Tibial artery (tissue), 4 donors: ENCODE measurements at regions not wholly inside any gene's neighbourhood (a gene's known extent, or its start where the extent isn't known, plus 50 kb on each side); places are given as distances from the start of the nearest gene placed in this dataset.

Experiments used
- DNase-seq, 2 donors: peaks; one replicate each; pipeline ENCODE4 v3.0.0-alpha.2; 2019
- H3K27ac ChIP-seq, 2 donors: fragments of 200-600 bp; sonication (generic) in 1 of 2; 1 replicate in 1 of 2; 2 replicates in 1 of 2; pipeline ENCODE4 v1.5.1; 2018 to 2019; ENCODE audit warnings: mild to moderate bottlenecking in 1 of 2
- H3K27me3 ChIP-seq, 2 donors: fragments of 200-600 bp; sonication (generic) in 1 of 2; one replicate each; pipeline versions ENCODE4 v1.5.1 to v1.6.0; 2016 to 2019
- H3K36me3 ChIP-seq, 3 donors: fragments of 200-600 bp; sonication (generic) in 2 of 3; one replicate each; pipeline ENCODE4 v1.5.1; 2016 to 2019; ENCODE audit warnings: mild to moderate bottlenecking in 2 of 3
- H3K4me1 ChIP-seq, 4 donors: fragments of 200-600 bp; sonication (generic) in 2 of 4; 1 replicate in 3 of 4; 2 replicates in 1 of 4; pipeline ENCODE4 v1.5.1; 2016 to 2019
- H3K4me3 ChIP-seq, 2 donors: fragments of 200-600 bp; sonication (generic) in 1 of 2; 1 replicate in 1 of 2; 2 replicates in 1 of 2; pipeline ENCODE4 v1.5.1; 2018 to 2019; ENCODE audit warnings: mild to moderate bottlenecking in 2 of 2
- H3K9me3 ChIP-seq, 3 donors: fragments of 200-600 bp; sonication (generic) in 1 of 3; one replicate each; pipeline ENCODE4 v1.5.1; 2016 to 2019
- intact Hi-C: fragments of 100-400 bp; cut with DNase I; formaldehyde crosslinking; loops from one replicate; pipeline ENCODE4 v1.15.0; 2023; ENCODE audit warnings: low total_unique reads
- TF ChIP-seq, protein P1 (sequence below), 2 experiments: fragments of 200-600 bp in 1 of 2; fragments of 450-650 bp in 1 of 2; IDR thresholded peaks; one replicate each; pipeline ENCODE4 v1.5.1; 2017 to 2019; ENCODE audit warnings: antibody characterized with exemption in 2 of 2, mild to moderate bottlenecking in 1 of 2, moderate library complexity in 1 of 2

DNA sequence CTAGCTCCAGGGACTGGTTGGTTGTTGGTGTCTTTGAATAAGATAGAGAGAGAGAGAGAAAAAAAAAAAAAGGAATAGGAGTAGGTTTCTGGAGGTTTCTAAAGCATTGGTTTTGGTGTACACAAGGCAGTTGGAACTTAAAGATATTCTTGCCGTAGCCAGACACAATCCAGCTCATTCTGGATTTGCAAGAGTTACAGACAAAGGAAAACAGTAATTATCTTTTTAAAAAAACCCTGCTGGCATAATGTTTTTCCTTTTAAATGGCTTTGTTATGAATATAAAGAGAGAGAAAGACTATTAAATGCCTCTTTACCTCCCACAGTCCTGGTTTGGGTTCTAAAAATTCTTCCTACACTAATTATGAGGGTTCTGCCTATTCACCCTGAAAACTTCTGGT is 120.4 kb upstream of the RAG2 start:
- no peak for DNase-seq
- Histone ChIP-seq H3K36me3 (no peaks in the 10 kb centered on the region), H3K27me3 (no peaks in the 10 kb centered on the region), H3K4me1 (no peaks in the 10 kb centered on the region), H3K9me3 (no peaks in the 10 kb centered on the region), H3K27ac (no peak overlapping the region), H3K4me3 (no peak overlapping the region)
- intact Hi-C loops: no loop called here
- TF ChIP-seq, protein P1, sequence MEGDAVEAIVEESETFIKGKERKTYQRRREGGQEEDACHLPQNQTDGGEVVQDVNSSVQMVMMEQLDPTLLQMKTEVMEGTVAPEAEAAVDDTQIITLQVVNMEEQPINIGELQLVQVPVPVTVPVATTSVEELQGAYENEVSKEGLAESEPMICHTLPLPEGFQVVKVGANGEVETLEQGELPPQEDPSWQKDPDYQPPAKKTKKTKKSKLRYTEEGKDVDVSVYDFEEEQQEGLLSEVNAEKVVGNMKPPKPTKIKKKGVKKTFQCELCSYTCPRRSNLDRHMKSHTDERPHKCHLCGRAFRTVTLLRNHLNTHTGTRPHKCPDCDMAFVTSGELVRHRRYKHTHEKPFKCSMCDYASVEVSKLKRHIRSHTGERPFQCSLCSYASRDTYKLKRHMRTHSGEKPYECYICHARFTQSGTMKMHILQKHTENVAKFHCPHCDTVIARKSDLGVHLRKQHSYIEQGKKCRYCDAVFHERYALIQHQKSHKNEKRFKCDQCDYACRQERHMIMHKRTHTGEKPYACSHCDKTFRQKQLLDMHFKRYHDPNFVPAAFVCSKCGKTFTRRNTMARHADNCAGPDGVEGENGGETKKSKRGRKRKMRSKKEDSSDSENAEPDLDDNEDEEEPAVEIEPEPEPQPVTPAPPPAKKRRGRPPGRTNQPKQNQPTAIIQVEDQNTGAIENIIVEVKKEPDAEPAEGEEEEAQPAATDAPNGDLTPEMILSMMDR (IDR thresholded peaks at IDR 0.05): no peak

DNA sequence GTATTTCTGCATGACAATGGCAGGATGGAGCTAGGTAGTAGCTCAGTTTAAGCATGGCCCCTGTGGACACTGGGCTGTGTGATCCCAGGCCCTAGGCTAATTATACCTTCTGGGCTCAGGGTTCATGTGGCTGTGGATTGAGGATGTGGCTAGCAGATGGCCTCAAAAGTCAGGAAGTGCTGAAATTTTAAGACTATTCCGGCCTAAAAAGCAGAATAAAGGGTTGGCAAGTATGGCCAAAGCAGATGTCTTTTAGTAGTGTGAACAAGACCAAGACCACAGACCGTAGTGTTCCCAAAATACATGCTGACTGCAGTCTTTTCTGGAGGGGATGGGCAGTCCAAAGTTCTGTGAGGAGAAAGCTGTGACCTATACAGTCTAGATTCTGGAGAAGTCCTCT is 115.7 kb upstream of the RAG2 start:
- intact Hi-C loops: no loop called here
- H3K4me3 ChIP-seq: no peak overlapping the region
- no peak overlapping the region for H3K27ac ChIP-seq
- peak in 1 of 2 donors; percentile 25 for DNase-seq
- TF ChIP-seq, protein P1 (IDR thresholded peaks at IDR 0.05): no peak
- H3K9me3 ChIP-seq: no peaks in the 10 kb centered on the region
- no peaks in the 10 kb centered on the region for H3K4me1 ChIP-seq
- no peaks in the 10 kb centered on the region for H3K27me3 ChIP-seq
- no peaks in the 10 kb centered on the region for H3K36me3 ChIP-seq

DNA sequence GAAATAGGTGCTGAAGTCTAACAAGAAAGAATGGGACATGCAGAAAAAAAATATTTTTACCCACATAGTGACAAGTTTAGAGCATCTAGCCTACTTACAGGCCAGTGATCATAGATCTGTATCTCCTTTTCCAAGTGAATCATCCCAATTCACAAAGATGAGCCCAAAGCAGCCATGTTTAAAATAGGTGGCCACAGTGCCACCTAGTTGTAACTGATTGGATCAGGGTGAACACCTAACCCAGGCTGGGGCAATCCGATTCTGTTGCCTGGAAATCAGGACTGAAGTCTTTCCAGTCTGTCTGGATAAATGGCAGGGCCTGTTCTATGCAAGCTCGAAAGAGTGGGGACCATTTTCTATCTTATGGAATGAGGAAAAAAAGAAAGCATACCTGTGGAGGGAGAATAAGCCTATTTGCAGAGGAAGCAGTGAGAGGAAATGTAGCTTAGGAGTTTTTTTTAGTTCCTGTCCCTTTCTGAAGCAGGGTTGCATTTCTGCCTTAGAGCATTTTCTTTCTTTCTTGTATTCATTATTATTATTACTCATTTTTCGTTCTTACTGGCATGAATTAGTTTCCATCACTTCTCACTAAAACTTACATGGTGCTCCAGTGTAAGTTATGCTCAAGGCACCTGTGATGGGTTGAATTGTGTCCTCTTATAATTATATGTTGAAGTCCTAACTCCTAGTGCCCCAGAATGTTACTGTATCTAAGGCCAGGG is 113.2 kb upstream of the RAG2 start:
- no peak overlapping the region for H3K27ac ChIP-seq
- no peaks in the 10 kb centered on the region for H3K4me1 ChIP-seq
- TF ChIP-seq, protein P1 (IDR thresholded peaks at IDR 0.05): no peak
- intact Hi-C loops: no loop called here
- H3K36me3 ChIP-seq: no peaks in the 10 kb centered on the region
- H3K27me3 ChIP-seq: no peaks in the 10 kb centered on the region
- no peak for DNase-seq
- H3K4me3 ChIP-seq: no peak overlapping the region
- H3K9me3 ChIP-seq: no peaks in the 10 kb centered on the region
